Neural cell (in vitro differentiated cells): ENCODE measurements at regions not wholly inside any gene's neighbourhood (a gene's known extent, or its start where the extent isn't known, plus 50 kb on each side); places are given as distances from the start of the nearest gene placed in this dataset.

Source experiments
- EP300 ChIP-seq: fragments of 450-650 bp; conservative IDR thresholded peaks from 2 replicates; pipeline ENCODE4 v1.6.1; 2014; ENCODE audit warnings: antibody characterized with exemption, mild to moderate bottlenecking, moderate library complexity; ENCODE audit not compliant: poor library complexity, severe bottlenecking
- EZH2 ChIP-seq: fragments of 200-600, 300-800 bp; shearing (Covaris generic), sonication (generic); IDR thresholded peaks from 2 replicates; pipeline ENCODE4 v1.6.1; 2014; ENCODE audit warnings: antibody characterized with exemption, low read length, borderline replicate concordance, mild to moderate bottlenecking; ENCODE audit not compliant: insufficient read depth, poor library complexity, severe bottlenecking
- MXI1 ChIP-seq: fragments of 450-650 bp; conservative IDR thresholded peaks from 2 replicates; pipeline ENCODE4 v1.6.1; 2014; ENCODE audit warnings: antibody characterized with exemption, mild to moderate bottlenecking; ENCODE audit not compliant: poor library complexity, severe bottlenecking
- POLR2AphosphoS5 ChIP-seq: IDR thresholded peaks from 2 replicates; pipeline ENCODE4 v1.6.1; 2012
- RAD21 ChIP-seq: fragments of 450-650 bp; conservative IDR thresholded peaks from 2 replicates; pipeline ENCODE4 v1.6.1; 2014; ENCODE audit warnings: antibody characterized with exemption, mild to moderate bottlenecking, moderate library complexity
- TAF1 ChIP-seq: IDR thresholded peaks from 2 replicates; pipeline ENCODE4 v1.6.1; 2012; ENCODE audit warnings: low read depth
- TF ChIP-seq, protein P1 (sequence below): fragments of 450-650 bp; IDR thresholded peaks from 2 replicates; pipeline ENCODE4 v1.5.1; 2014; ENCODE audit warnings: antibody characterized with exemption, mild to moderate bottlenecking, moderate library complexity; ENCODE audit not compliant: poor library complexity, severe bottlenecking
- TF ChIP-seq, protein P2 (sequence below): IDR thresholded peaks from 2 replicates; pipeline ENCODE4 v1.6.1; 2012; ENCODE audit warnings: borderline replicate concordance

DNA sequence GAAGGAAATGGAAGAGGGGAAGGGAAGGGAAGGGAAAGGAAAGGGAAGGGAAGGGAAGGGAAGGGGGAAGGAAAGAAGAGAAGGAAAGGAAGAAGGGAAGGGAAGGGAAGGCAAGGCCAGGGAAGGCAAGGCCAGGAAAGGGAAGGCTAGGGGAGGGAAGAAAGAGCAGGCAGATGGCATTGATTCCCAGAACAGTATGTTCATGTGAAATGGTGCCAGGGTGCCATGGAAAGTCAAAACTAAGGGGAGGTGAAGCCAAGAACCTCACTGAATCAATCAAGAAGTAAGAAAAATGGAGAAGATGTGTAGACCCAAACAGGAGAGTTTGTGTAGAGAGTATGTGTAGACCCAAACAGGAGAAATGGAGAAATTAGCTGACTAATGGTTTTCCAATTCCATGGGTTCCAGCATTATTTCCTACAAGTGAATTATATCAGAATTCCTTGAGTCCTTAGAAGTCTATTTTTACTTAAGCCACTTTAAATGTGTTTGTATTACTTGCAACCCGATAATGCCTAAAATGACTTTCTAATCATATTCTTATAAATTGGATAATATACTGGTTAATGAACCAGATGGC is 367.6 kb downstream of the TXNL1 start:
- TF ChIP-seq, protein P1, sequence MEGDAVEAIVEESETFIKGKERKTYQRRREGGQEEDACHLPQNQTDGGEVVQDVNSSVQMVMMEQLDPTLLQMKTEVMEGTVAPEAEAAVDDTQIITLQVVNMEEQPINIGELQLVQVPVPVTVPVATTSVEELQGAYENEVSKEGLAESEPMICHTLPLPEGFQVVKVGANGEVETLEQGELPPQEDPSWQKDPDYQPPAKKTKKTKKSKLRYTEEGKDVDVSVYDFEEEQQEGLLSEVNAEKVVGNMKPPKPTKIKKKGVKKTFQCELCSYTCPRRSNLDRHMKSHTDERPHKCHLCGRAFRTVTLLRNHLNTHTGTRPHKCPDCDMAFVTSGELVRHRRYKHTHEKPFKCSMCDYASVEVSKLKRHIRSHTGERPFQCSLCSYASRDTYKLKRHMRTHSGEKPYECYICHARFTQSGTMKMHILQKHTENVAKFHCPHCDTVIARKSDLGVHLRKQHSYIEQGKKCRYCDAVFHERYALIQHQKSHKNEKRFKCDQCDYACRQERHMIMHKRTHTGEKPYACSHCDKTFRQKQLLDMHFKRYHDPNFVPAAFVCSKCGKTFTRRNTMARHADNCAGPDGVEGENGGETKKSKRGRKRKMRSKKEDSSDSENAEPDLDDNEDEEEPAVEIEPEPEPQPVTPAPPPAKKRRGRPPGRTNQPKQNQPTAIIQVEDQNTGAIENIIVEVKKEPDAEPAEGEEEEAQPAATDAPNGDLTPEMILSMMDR: no peak
- TF ChIP-seq POLR2AphosphoS5 (no peak), MXI1 (no peak), TAF1 (no peak), EP300 (no peak), RAD21 (no peak), EZH2 (no peak)
- TF ChIP-seq, protein P2, sequence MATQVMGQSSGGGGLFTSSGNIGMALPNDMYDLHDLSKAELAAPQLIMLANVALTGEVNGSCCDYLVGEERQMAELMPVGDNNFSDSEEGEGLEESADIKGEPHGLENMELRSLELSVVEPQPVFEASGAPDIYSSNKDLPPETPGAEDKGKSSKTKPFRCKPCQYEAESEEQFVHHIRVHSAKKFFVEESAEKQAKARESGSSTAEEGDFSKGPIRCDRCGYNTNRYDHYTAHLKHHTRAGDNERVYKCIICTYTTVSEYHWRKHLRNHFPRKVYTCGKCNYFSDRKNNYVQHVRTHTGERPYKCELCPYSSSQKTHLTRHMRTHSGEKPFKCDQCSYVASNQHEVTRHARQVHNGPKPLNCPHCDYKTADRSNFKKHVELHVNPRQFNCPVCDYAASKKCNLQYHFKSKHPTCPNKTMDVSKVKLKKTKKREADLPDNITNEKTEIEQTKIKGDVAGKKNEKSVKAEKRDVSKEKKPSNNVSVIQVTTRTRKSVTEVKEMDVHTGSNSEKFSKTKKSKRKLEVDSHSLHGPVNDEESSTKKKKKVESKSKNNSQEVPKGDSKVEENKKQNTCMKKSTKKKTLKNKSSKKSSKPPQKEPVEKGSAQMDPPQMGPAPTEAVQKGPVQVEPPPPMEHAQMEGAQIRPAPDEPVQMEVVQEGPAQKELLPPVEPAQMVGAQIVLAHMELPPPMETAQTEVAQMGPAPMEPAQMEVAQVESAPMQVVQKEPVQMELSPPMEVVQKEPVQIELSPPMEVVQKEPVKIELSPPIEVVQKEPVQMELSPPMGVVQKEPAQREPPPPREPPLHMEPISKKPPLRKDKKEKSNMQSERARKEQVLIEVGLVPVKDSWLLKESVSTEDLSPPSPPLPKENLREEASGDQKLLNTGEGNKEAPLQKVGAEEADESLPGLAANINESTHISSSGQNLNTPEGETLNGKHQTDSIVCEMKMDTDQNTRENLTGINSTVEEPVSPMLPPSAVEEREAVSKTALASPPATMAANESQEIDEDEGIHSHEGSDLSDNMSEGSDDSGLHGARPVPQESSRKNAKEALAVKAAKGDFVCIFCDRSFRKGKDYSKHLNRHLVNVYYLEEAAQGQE: no peak
